NOMO-1 treated with dmso at 0.1 percent for 144 hours (cell line): ENCODE measurements at regions not wholly inside any gene's neighbourhood (a gene's known extent, or its start where the extent isn't known, plus 50 kb on each side); places are given as distances from the start of the nearest gene placed in this dataset.

Experiments
- DNase-seq: peaks from one replicate; lab custom pipeline; 2025; ENCODE audit not compliant: unreplicated experiment; lab: John Stamatoyannopoulos, UW

DNA sequence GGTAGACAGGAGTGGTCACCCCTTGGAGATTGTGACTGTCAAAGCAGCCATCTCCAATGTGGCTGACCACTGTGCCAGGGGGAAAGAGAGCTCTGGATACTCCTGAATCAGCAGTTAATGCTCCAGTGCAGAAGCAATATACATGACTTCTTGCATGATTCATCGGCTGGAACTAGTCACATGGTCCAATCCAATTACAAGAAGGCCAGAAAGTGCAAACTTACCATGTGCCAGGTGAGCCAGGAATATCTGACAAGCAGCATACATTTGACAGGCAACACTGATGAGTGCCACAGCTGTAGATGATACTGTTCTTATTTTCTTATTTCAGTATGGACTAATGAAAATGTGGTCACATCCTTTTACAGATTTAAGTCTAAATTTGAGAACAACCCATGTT, 440.0 kb upstream of the MPDZ start:
- DNase-seq: no peak

DNA sequence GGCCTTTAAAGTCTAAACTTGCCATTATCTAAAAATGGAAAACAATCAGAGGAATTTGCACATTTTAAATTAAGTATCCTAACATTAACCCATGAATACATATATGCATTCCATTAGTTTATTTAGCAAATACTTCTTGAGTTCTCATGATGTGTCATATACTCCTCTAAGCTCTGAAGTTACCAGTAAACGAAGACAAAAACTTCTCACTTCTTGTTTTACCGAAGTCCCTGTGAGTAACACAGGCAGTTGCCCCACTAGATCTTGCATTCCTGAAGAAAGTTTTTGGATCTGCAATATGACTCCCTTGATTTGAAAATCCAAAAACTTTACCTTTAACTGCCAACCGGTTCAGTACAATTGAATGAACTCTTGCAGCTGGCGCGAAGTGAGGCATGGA, 439.0 kb upstream of the MPDZ start:
- DNase-seq: no peak

DNA sequence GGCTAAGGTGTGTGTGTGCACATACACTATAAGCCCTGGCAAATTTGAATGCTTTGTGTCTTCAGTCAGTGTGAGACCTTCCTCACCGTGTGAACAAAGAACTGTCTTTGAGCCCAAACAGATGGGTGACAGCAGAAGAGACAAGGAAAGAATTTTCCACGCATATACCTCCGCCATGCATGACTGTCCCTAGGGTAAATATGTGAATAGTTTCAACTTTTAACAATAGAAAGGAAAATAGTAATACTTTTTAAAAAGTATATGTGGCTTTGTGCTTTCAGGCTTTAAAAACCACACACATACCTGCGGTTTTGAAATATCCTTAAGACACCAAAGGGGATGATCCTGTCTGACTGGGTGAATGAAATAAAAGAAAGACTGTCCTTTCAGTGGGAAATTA, 438.6 kb upstream of the MPDZ start:
- DNase-seq: no peak

DNA sequence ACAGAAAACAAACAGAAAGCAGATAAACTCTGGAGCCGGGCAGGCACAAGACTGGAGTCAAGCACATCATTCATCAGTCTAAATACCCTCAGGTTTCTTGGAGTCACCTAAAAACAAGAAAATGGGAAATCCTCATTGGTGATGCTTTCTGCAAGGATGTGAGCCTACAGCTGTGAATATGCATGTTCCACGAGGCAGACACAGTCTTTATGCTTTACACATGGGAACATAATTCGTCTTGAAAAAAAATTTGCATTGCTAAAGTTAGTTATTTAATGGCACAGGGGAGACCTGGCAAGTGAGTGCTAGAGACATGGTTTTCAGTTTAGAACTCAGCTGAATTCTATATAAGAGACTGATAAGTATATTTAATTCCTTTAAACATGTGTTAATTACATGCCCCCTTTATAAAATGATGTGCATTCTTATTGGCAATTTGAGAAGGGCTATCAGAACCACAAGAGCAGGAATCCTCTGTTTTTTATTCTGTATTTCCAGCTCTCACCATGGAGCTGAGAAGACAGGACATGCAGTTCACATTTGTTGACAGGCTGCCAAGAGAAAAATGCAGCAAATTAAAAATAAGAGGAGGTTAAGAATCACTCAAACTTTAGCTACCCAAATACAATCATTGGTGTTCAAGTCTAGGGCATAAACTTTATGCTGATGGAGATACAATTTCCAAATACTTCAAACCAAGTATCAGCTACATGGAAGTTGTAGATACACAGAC, 438.0 kb upstream of the MPDZ start:
- DNase-seq: no peak

DNA sequence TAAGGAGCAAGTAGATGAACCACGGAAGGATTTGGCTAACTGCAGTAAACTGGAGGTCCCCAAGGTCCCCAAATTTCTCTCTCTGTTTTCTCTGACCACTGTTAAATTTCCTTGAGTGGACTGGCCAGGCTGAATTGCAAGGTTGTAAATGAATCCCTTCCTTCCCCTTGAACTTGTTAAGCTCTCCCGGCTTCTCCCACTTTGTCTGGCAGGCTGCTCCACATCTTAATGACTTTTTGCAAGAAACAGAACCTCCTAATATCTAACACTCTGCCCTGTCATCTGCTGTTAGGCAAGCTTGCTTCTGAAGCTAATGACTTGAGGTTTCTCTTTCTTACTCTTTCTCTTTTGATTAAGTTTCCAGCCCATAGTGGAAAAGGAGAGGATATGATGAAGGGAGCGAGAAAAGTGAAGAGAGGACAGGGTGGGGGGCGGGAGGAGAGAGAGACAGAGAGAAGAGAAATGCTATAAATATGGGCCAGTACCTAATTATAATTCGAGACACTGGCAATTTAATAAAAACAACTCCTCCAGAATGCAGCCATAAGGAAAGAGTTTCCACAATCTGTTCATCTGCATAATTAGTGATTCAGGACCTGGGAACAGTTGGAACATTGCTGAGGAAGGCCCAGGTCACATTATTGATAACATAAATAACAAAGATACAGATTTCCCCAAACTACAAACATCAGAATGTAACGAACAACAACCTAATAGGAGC, 437.3 kb upstream of the MPDZ start:
- no peak for DNase-seq

DNA sequence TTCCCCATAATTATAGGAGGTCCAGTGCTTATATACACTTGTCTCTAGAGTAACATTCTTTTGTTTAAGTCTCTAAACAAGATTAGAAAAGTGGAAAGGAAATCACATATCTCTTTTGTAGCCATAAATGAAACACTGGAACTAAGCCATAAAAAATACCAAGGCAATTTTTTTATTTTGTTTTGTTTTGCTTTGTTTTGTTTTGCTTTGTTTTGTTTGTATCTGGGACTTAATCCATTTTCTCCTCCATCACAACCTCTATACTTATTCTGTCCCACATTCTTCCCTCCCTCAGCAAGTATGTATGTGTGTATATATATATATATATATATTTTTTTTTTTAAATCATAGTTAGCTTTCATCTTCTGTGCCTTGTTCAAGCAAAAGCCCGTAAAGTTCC, 436.6 kb upstream of the MPDZ start:
- no peak for DNase-seq

DNA sequence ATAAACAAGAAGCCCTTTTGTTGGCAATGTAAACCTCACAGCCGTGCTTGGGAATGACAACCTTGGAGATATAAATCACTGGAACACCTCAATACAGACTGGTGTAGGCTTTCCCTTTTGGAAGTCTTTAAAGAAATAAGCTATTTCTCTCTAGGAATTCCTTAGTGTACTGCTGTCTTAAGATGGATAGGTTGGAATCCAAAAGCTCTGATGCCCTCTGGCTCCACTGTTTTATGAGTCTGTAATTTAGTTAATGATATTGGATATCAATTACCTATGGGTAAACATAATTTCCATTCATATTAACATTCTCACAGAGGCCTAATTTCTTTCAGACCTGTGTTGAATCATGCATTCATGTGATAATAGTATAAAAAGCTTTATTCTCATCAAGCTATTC, 435.9 kb upstream of the MPDZ start:
- no peak for DNase-seq

DNA sequence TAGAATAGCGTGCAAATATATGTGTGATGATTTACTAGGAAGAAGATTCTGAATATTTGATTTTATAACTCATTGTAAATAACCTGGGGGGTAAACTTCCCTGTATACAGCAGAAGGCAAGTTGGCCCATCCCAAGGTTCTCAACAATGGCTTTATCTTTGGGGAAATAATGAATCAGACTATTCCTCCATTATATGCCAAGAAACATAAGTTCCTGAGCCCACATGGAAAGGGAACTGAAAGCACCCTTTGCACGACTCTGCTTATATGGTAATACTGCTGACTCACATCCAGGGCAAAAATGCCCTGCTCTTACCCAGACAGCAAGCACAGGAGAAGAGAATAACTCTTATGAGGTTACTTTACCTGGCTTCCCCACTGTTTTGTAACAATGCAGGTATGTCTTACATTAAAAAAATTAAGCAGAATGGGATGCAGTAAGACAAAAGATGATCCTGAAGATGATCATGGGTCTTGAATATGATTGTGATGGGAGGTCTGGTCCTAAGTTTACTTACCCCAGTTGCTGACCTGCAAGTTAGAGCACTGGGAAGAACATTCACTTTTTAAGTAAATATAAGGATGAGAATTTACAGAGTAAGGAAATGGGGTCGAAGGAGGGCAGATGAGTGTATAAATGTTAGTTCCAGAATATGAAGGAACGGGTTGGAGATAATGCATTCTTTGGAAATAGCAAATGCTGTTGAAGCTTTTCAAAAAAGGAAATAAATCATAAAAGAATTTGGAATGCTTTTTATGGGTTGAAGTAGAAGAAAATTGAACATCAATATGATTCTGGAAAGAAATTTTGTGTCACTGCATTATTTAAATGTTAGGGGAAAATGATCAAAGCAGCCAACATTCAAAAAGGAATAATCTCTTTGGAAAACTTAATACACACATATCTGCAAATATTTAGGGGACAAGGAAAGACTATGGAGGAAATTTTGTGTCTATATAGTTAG, 428.4 kb upstream of the MPDZ start:
- DNase-seq: no peak

DNA sequence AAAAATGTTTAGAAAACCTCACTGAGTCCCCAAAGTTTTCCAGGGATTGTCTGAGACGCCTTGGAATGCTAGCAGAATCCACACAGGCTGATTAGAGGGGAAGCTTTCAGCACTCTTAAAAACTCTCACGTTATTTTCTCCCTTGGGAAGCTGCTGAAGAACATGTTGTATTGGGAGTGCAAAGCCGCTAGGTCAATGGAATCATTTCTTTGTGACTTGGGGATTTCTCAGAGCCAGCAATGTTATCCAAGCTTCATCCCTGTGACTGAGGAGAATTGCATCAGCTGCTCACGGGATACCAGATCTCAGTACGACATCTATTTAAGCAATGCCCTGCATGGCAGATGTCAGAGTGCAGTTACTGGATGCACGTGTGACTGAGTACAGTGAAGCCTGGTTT, 426.4 kb upstream of the MPDZ start:
- DNase-seq: no peak

DNA sequence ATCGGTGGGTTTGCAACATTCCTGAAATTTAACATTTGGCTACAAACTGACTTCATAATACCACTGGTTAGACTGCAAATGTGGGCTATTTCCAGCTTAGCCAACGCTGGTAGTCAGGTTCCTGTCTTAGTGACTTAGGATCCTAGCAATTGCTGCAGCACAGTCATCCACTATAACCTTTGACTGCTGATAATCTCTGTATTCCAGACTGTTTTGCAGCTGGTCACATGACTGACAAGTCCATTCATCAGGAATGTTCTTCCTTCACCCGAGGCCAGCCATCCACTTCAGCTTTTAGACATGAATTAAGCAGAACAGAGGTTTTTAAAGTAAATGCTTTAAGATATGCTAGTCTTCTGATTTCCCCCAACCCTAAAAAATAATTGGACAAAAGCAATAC, 425.9 kb upstream of the MPDZ start:
- no peak for DNase-seq

DNA sequence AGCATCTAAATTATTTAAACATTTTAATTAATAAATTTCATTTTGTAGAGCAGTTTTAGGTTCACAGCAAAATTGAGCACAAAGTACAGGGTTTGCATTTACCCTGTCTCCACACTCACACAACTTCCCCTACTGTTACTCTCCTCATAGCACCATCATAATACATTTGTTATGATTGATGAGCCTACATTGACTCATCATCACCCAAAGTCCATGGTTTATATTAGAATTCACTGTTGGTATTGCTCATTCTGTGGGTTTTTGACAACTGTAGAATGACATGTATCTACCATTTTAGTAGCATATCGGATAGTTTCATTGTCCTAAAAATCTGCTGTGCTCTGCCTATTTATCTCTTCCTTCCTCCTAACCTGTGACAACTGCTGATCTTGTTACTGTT, 411.1 kb upstream of the MPDZ start:
- no peak for DNase-seq

DNA sequence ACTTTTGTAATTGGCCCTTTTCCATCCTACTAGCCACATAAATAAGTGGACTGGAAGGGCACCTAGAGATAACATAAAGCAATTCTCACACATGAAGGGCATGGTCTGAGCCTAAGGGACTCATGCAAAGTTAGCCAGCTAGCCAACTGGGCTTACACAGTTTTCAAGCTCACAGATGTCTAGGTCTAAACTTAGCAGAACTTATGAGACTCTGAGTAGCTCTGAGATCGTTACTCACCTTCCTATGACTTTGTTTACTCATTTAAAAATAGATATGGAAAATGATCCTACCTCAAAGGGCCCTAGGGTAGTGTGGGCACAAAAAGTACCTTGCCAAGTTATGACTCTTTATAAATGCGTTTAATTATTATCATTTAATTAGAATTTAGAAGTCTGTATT, 410.4 kb upstream of the MPDZ start:
- DNase-seq: no peak

DNA sequence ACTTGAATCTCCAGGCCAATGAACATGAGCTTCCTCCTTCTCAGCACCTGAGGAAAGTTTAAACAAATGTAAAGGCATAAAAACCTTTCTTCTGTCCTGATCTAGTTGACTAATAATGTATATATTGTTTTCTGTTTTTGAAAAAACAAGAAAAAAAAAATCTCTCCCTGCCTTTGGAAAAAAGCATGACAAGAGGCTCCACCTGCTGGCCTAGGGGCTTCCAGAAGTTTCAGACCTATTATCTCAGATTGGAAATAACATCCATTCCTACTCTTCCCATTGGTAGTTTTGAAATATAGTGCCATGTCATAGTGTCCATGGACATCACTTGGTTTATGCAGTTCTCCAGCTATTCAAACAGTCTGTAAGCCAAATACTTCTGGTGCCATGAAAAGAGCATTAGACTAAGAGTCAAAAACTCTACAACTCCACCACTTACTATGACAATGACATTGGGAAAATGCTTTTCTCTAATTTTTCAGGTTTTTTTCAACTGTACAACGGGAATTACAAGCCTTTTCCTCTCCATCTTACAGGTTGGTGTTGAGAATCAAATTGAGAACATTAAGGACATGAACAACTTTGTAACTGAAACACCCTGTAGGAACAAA, 409.6 kb upstream of the MPDZ start:
- no peak for DNase-seq

DNA sequence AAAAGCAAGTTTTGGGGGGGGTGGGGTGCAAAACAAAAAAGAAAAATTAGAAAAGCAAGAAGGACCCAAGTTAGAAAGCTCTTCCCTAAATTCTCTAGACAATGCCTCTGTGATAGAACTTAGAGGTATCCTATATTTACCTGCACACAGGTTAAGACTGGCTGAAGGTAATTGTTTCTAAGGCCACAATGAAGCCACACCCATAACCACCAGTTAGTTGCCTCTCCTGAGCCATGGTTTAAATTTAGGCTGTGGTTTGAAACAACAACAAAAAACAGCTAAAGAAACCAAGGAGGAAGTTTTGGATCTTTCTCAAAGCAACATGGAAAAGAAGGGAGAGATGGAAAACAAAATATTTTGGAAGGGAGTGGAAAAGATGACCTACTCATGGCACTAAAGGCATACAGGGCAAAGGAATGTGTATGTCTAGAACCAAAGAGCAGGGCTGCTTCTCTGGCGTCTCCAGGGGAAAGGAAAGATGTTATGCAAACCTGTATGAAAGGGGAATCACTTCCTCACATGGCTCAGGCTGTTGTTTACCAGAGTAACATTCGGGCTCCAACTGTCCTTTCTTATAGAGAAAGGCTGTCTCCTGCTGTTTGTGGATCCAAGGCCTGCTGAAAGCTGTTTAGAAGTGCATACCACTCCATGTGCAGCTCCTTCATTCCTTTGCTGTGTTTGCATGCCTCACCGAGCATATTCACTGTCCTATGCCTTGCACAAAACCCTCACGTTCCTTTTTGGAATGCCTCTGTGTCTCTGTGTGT, 408.9 kb upstream of the MPDZ start:
- no peak for DNase-seq

DNA sequence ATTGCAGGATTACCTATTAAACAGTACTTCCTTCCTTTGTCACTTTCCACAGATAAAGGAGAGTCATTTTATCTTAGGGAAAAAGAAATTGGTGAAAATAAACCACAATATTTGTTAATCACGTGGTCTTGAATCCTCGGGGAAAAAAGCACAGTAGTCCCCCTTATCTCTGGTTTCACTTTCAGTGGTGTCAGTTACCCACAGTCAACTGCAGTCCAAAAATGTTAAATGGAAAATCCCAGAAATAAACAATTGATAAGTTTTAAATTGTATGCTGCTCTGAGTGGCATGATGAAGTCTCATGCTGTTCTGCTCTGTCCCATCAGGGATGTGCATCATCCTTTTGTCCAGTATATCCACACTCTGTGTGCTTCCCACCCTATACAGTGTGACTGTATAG, 405.2 kb upstream of the MPDZ start:
- no peak for DNase-seq

DNA sequence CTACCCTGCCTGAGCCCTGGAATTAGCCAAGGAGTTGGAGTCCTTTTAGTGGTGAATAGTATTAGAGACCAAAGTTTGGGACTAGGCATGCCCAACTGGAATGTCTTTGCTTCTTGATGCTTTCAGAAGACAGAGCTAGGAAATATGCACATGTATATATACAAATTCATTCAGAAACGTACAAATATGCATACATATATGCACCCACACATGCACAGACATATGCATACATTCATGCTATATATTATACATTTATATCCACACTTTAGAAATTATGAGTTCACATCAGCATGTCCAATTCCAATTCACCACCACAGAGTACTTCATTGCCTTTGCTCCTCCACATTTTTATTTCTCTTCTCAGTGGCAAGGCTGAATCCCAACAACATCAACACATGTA, 398.3 kb upstream of the MPDZ start:
- no peak for DNase-seq

DNA sequence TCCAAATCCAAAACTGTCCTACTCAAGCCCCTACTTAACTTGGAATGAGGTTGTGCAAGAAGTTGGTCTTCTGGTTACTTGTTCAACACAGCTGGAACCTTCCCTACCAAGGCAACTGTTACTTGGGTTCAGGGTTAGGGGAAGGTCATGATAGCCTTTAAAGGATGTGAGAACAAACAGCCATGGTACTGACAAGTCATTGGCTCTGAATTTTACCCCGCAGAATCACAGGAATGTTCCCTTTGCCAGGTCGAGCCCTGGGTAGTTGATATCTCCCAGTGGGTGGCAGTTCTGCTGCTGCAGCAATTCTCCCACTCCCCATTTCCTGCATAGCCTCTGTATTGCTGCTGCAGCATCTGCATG, 396.1 kb upstream of the MPDZ start:
- DNase-seq: no peak

DNA sequence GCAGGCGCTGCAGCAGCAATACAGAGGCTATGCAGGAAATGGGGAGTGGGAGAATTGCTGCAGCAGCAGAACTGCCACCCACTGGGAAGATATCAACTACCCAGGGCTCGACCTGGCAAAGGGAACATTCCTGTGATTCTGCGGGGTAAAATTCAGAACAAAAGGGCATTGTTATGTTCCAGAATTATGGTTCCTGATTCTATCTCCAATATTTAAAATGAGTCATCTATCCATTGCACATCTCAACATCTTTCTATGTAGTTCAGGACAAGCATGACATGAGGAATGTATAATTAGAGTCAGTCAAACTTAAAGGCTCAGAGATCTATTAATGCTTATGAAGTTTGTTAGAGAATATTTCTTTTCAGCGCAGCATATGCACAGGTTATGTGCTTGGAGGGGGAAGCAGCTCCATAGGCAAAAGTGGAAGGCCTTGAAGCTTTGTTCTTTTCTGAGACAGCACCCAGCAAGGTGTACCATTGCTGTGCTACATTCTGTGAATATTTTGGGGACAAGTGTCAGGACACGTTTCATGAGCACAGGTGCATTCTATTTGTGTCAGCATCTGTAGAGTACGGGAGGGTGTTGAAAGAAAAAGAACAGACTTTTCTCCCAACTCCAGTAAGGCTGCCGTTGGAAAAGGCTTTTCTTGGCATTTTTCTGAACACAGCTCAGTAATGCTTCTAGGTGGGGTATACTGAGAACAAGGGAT, 395.6 kb upstream of the MPDZ start:
- DNase-seq: no peak

DNA sequence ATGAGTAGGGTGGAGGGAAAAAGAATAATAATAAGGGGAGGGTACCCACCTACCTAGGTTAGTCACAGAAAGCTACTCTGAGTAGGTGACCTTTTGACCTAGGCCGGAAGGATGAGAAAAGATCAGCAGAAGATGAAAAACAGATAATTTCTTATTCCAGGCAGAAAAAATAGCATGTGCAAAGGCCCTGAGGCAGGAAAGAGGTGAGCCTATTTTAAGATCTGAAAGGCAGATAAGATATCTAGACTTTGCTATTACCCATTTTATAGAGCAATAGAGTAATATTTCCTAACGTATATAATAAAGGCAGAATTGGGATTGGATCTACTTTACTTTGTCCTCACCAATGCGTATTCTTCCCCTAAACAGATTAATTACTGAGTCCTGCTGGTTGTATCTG, 393.9 kb upstream of the MPDZ start:
- no peak for DNase-seq

DNA sequence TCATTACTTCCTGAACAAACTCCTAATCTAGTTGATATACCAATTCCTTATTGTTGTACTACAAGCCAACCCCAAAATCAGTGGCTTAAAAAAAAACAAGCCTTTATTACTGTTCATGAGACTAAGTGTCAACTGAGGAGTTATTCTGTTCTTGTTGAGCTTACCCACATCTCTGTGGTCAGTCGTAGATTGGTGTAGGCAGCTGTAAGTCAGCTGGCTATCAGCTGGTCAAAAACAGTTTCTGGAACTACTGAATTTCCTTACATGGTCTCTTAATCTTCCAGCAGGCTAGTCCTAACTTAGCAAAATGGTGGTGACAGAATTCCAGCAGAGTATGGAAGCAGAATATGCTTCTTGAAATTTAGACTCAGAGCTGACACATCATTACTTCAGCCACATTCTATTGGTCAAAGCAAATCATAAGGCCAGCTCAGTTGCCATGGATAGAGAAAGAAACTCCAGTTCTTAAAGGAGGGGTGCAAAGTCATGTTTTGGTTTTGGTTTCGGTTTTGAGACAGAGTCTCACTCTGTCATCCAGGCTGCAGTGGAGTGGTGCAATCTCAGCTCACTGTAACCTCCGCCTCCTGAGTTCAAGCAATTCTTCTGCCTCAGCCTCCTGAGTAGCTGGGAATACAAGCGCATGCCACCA, 386.1 kb upstream of the MPDZ start:
- DNase-seq: no peak
